EH (cell line): ENCODE measurements at regions not wholly inside any gene's neighbourhood (a gene's known extent, or its start where the extent isn't known, plus 50 kb on each side); places are given as distances from the start of the nearest gene placed in this dataset.
"Not testable (repeated sequence)": the region's sequence is repeated elsewhere in the genome, so short reads cannot be mapped to it uniquely, and the experiment has no call there.

ENCODE experiments used
- DNase-seq: peaks from one replicate; pipeline ENCODE4 v3.0.0-alpha.2; 2015; ENCODE audit warnings: low read depth

DNA sequence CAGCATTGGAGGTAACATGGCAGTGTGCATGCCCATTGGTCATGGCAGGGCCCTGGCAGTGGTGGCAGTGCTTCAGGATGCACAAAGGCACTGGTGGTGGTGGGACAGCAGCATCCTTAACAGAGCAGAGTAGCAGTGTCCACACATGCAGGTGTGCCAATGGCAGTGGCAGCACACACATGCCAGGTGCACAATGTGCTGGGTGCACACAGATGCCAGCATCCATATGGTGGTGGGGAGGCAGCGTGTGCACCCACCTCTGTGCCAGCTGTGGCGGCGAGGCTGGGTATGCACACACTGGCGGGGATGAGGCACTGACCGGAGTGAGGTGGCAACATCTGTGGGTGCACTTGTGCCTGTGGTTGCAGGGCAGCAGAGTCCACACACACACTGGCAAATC, 150.6 kb downstream of the SI start:
- no peak for DNase-seq

DNA sequence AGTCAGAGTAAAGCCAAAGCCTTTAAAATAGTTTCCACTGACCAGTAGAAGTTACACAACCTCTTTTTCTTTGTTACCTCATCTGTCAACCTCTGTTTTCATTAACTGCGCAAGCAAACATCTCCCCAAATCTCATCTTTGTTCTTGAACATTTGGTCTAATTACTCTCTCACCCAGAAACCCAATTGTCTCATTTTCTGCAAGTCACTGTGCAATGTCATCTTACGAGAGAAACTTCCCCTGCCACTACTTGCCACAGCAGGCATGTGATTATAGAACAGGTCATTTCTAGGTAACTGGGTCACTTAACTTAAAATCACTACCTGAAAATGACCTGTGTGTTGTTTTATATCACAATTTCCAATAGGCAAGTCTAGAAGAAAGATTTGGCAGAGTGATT, 159.4 kb downstream of the SI start:
- DNase-seq: no peak

DNA sequence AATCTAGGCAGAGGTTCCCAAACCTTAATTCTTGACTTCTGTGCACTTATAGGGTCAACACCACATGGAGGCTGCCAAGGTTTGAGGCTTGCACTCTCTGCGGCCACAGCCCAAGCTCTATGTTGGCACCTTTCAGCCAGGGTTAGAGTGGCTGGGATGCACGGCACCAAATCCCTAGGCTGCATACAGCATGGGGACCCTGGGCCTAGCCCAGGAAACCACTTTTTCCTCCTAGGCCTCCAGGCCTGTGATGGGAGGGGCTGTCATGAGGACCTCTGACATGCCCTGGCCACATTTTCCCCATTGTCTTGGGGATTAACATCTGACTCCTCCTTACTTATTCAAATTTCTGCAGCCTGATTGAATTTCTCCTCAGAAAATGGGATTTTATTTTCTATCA, 165.4 kb downstream of the SI start:
- no peak for DNase-seq

DNA sequence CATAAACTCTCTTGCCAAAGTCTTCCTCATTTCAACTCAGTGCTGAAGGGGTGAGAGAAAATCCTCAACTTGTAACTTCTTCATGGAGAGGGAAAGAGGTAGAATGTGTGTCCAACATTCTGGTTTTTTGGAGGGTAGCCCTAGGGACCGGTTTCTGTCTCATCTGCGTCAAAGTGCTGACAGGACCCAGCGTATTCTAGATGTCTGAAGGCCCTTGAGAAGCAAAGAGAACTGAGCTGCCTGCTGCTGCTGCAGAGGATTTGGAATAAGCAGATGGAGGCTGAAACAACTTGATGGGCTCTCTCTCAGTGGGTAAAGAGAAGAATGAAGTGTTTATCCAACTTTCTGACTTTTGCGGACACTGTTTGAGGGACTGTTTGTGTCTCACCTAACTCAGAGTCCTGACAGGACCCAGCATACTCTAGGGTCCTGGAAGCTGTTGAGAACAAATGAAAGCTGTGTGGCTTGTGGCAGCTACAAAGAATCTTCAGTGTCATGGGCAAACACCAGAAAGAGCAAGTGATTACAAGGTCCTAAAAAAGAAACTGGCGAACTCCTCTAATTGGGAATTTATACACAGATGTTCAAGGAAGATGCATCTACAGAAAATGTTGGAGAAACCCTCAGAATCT, 174.4 kb downstream of the SI start:
- no peak for DNase-seq

DNA sequence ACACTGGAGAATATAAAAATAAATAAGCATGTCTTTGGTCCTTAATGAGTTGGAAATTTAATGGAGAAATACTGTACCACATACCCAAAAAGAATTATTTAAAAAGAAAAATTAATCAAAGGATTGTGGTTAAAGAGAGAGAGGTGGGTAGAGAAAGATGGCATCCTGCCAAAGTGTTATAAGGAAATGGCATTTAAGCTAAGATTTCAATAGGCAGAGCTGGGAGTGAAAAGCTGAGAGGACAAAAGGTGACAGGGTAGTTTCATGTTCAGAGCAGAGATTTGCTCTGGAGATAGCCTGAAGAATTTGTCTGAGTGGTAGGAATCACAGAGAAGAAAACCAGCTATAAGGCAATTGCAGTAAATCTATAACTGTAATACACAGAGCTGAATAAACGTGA, 181.0 kb downstream of the SI start:
- DNase-seq: no peak

DNA sequence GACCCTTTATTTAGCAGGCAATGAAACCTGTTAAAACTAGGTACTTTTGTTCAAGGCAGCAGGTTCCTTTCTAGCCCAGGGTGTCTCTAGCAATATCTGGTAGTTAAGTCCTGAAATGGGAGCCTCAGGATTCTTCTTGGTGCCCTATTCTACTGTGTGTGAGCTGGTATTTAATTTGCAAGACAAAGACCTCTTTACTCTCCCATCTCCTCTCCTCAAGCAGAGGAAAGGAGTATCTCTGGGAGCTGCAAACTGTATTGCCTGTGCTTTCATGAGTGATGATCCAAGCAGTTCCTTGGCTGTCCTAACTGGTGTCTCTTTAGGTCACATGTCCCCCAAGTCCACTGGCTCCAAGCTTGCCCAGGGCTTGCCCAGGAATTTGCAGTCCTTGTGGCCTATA, 188.2 kb downstream of the SI start:
- DNase-seq: no peak

DNA sequence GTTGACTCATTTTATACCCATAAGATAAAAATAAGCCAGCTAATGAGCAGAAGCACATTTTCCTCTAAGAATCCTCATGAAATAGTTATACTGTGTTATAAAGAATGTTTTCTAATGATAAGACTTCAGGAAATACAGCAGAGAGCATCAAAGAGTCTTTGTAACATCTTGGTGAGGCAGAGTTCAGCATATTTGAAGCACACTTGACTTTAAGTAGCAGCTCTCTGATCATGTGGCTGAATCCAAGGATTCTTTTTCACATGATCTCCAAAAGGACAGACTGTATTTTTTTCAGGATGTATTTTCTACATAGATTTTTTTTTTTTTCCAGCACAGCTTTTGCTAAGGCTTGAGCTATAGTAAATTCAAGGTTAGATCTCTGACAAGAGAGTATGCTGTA, 195.1 kb downstream of the SI start:
- no peak for DNase-seq

DNA sequence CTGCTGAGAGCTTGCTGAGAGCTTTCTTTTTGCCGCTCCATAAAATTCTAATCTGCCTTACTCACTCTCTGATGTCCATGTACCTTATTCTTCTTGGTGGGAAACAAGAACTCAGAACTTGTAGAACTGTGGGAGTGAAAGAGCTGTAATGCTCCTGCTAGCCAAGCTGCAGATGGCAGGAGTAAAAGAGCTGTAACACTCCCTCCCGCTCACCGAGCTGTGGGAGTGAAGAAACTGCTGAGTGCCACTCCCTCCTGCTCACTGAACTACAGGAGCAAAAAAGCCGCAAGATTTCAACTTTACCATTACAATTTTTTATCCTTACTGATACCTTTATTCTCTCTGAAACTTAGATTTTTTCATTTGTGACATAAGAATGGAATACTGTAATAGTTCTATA, 199.1 kb downstream of the SI start:
- DNase-seq: no peak

DNA sequence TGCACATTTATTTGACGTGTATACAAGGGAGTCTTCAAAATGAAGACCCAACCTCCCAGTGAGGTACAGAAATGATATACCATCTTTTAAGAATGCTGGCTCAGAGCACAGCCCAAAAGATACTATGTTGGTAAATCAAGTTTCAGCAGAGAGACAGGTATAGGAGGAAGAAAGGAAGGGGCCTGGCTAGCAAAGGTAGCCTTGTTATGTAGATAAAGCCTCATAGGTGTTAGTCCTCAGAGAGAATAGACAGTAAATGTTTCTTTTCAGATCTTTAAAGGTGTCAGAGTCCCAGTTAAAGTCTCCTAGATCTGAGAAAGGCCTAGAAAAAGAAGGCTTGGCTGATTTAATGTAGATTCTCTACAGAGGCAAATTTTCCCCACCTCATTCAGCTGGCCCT, 213.8 kb downstream of the SI start:
- DNase-seq: no peak

DNA sequence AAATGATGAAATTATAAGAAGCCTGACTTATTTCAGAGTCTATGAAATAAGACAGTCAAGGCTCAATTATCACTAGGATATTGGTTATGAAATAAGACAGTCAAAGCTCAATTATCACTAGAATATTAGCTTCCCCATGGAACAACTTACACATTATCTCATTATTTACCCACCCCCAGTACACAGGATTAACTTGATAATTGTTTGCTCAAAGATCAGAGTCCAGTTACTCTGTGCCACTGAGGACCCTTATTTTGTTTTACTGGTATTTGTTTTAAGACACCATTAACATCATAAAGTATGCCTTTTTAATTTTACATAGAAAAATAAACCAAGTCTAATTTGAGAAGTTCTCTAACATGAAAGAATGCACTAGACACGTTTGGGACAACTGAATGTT, 225.4 kb downstream of the SI start:
- DNase-seq: no peak

DNA sequence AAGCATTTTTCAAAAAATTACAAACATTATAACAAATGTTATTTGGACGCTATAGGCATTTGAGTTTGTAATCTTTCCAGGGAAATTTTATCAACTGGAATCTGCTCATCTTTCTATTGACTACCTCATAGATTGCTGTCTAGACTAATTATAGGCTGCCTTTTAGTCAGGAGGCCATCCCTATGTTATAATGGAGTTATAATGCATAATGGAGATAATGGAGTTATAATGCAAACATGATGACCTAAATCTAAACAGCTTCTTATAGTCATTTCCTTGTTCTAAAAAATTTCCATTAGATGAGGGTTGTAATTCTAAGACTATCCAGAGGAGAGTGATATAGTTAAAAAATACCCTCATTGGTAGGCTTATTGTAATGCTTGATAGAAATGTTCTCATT, 226.4 kb downstream of the SI start:
- DNase-seq: no peak

DNA sequence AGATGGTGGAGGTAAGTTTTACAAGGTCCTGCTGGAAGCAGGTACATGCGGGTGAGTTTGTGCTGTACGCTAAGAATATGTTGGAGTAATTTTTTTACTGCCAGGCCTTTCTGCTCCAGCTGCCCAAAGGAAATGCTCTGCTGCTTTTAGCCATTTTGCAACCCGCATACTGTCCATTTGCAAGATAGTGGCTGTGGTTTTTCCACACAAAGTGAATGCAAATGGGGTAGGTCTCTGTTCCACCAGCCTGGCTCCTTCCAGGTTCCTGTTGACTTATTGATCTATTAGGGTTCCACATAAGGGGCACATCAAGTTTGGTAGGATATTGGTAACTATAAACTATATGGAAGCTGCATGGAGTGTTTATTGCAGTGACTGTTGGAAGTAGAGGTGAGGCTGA, 227.1 kb downstream of the SI start:
- no peak for DNase-seq

DNA sequence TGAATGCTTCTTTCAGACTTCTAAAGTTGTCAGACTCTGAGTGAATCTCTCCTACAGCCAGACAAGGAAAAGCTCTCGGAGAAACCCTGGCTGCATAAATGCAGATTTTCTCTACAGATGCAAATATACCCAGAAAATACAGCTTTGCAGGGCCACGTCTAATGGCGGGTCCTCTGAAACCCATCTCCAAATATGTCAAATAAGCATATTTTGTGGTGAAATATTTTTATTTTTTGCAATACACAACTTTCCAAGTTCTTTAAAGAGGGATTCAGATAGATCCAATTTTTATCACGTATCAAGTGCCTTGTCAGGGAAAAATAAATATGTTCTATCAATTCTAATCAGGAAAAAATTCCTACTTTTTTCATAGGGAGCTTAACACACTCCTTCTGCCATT, 229.4 kb downstream of the SI start:
- DNase-seq: no peak

DNA sequence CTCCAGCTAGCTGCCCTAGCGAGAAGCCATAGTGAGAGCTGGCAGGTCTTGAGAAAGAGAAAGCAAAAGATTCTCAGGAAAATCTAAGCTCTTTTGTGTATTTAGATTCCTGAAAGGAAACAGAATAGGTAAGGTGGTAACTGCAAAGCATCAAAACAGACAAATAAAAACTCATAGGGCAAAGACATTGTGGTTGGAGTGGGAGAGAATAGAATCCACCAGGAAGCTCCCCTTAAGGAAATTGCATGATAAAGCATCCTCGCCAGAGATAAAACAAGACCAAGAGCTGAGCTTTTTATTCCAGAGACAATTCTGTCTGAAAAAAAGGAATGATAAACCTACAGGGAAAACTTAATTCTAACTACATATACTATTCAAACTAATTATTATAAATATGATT, 232.6 kb downstream of the SI start:
- DNase-seq: no peak

DNA sequence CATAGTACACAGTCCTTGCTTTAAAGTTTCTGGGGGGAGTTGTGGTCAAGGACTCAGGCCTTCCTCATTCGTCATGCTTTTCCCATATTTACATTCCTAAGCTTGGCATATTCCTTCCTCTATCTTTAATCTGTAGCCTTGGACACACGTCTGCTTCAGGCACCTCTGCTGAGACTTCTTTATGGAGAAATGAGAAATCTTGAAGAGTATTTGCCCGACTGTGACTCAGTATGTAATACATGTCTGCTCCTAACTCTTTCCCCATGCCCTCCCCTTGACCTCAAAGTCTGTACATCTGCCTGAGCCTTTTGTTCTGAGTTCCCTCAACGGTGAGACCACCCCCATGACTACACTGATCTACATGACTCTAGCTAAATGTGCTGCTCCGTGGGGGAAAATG, 246.1 kb downstream of the SI start:
- DNase-seq: no peak

DNA sequence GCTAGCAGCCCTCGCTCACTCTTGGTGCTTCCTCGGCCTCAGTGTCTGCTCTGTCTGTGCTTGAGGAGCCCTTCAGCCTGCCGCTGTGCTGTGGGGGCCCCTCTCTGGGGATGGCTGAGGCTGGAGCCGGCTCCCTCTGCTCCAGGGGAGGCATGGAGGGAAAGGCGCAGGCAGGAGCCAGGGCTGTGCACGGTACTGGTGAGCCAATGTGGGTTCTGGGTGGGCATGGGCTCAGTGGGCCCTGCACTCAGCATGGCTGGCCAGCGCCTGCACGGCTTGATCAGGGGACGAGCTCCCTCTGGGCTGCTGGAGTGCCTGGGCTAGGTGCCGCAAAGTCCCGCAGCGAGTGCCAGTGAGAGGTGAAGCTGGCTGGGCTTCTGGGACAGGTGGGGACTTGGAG, 260.0 kb downstream of the SI start:
- DNase-seq: no peak

DNA sequence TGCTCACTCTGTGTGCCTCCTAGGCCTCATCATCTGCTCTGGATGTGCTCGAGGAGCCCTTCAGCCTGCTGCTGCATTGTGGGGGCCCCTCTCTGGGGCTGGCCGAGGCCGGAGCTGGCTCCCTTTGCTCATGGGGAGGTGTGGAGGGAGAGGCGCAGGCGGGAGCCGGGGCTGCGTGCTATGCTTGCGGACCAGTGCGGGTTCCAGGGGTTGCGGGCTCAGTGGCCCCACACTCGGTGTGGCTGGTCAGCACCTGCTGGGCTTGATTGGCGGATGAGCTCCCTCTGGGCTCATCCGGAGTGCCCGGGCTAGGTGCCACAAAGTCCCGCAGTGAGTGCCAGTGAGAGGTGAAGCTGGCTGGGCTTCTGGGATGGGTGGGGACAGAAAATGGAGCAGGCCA, 264.2 kb downstream of the SI start:
- DNase-seq: no peak

DNA sequence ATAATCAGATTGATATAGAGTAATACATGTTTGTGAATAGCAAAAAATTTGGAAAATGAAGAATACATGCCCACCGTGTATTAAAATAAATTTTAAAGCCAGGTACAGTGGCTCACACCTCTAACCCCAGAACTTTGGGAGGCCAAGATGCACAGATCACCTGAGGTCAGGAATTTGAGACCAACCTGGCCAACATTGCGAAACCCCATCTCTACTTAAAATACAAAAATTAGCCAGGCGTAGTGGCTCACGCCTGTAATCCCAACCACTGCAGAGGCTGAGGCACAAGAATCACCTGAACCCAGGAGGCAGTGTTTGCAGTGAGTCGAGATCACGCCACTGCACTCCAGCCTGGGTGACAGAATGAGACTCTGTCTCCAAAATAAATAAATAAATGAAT, 266.3 kb downstream of the SI start:
- no peak for DNase-seq

DNA sequence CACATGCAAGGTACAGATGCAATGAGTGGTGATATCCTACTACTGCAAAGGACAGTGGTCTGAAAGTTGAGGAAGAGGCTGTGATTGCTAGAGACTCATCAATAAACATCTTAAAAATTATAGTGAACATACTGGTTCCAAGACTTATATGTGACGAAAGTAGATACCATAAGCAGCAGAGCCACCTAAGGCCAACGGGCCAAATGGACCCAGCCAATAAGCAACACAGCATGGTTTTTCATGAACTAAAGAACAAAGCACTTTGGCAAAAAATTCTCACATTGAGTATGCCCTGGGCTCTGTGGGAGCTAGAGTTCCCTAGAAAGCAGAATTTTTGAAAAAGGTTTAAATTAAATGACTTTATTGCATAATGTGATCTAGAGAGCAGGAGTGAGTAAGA, 272.1 kb downstream of the SI start:
- no peak for DNase-seq

DNA sequence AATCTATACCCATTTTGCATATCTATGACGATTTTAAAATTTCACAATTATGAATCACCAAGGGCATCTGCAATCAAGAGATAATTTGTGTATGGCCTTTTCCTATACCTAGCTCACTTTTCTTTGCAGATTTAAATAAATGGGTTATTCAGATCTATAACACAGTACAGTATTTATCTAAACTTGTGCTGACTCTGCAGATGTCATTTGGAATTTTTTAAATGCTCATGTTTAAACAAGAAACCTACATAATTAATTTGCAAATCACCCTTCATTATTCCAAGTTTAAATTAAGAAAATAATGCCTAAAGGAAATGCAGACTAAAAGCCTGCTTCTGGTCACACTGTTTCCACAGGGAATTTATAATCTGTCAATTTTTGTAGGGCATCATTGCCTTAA, 284.2 kb downstream of the SI start:
- no peak for DNase-seq

DNA sequence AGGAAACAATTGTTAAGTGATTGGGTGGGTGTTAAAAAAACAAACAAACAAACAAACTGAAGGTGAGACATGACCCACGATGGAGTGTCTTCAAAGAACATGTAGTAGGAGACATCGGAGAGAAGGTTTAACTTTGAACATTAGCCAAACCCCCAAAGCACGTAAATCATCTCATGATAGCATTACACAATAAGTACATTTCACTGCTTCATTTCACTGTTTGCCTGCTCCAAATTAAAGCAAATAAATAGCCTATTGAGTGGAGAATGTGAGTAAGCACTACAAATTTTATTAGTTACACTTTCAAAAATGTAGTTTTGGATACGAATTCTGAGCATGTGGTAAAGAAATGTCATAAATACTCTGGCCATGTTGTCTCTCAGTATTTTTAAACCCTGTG, 287.0 kb downstream of the SI start:
- DNase-seq: no peak

DNA sequence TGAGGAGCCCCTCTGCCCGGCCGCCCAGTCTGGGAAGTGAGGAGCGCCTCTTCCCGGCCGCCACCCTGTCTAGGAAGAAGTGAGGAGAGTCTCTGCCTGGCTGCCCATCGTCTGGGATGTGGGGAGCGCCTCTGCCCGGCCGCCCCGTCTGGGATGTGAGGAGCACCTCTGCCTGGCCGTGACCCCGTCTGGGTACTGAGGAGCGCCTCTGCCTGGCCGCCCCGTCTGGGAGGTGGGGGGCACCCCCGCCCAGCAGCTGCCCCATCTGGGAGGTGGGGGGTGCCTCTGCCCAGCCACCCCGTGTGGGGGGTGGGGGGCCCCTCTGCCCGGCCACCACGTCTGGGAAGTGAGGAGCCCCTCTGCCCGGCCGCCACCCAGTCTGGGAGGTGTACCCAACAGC, 293.9 kb downstream of the SI start:
- not testable (repeated sequence) for DNase-seq

DNA sequence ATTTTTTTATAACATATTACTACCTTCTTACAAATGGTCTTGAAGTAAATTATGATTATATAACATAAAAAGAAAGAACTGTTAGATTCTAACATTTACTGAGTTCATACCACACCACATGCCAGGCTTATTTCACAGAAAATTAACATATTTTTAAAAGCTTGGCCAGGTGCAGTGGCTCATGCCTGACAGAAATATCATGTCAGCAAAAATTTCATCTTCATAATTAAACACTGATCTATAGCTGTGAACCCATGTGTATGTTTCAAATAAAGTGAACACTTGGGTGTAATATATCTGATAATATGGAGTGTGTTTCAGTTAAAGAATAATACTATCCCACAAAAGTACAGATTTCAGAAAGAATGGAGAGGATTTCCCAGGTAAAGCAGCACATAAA, 296.5 kb downstream of the SI start:
- no peak for DNase-seq

DNA sequence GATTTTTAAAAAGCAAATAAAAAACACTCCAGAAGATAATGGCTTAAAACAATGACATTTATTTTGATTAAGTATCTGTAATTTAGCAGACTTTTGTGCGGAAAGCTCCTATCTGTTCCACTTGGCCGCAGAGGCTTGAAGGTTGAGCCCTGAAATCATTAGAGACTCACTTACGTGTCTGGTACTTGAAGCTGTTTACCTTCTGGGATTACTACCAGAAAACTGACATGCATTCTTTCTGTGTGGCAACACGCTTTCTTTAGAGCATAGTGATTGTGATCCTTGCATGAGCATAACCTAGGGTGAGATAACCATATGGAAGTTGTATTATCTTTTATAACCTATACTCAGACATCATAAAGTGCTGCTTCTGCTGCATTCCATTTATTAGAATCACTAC, 298.5 kb downstream of the SI start:
- DNase-seq: no peak

DNA sequence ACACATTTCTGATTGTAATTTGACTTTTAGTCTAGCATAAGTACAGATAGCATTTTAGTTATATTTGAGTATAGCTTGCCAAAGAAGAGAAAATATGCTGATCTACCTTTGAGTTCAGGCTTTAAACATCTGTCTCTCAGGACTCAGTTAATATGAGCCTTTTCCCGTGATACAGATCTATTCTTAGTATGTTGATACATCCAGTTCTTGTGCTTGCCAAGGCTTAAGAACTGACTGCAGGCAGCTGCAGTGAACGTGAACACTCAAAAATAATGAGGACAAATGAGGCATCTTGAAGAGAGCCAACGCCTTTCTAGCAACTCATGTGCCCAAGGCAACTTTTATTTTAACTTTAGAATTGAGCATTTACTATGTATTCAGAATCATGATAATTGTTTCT, 325.5 kb downstream of the SI start:
- DNase-seq: no peak
